AG09319 (cell line): ENCODE measurements at regions not wholly inside any gene's neighbourhood (a gene's known extent, or its start where the extent isn't known, plus 50 kb on each side); places are given as distances from the start of the nearest gene placed in this dataset.

Experiments
- DNase-seq: peaks from one replicate; pipeline ENCODE4 v3.0.0-alpha.2; 2010; ENCODE audit warnings: low read depth; ENCODE audit errors: extremely low read depth
- CTCF ChIP-seq: IDR thresholded peaks from 2 replicates; pipeline ENCODE4 v1.5.1; 2011; ENCODE audit warnings: low read depth, mild to moderate bottlenecking, inconsistent platforms, low read length, moderate library complexity

GRCh38 chr4:147175460-147176025, 229.9 kb upstream of the TTC29 start:
- DNase-seq: no peak
- TF ChIP-seq CTCF: no peak

- no peak for DNase-seq
- TF ChIP-seq CTCF: no peak
These were observed 236.4 kb upstream of the TTC29 start for GRCh38 chr4:147182041-147182440.

- DNase-seq: no peak
- no peak for TF ChIP-seq CTCF
These were observed 247.0 kb upstream of the TTC29 start for GRCh38 chr4:147192679-147193078.

- DNase-seq: no peak
- no peak for TF ChIP-seq CTCF
These were observed 248.4 kb upstream of the TTC29 start for GRCh38 chr4:147194114-147194513.

GRCh38 chr4:147194604-147195003, 248.9 kb upstream of the TTC29 start:
- DNase-seq: no peak
- no peak for TF ChIP-seq CTCF

- no peak for TF ChIP-seq CTCF
- no peak for DNase-seq
These were observed 249.7 kb upstream of the TTC29 start for GRCh38 chr4:147195386-147195785.

- DNase-seq: no peak
These were observed 252.9 kb upstream of the TTC29 start for GRCh38 chr4:147198411-147199051.

More at GRCh38 chr4:147198411-147199051, 252.9 kb upstream of the TTC29 start:
- no peak for TF ChIP-seq CTCF
